ENCODE measurements at regions not wholly inside any gene's neighbourhood (a gene's known extent, or its start where the extent isn't known, plus 50 kb on each side); places are given as distances from the start of the nearest gene placed in this dataset.

GRCh38 chrX:6748595-6748994, 213.7 kb upstream of the VCX3A start:
- no peaks in the 10 kb centered on the region for H3K4me1 Mint-ChIP-seq
- ChIA-PET CTCF (no interaction called here), POLR2A (no interaction called here)
- H3K27me3 Mint-ChIP-seq = no peaks in the 10 kb centered on the region
- H3K9me3 Mint-ChIP-seq = no peaks in the 10 kb centered on the region
- no peak overlapping the region for H3K27ac Mint-ChIP-seq
- no peak for DNase-seq
- H3K4me3 Mint-ChIP-seq = no peak overlapping the region
- H3K36me3 Mint-ChIP-seq (ENCODE audit: low read depth) = no peaks in the 10 kb centered on the region

- H3K4me1 Mint-ChIP-seq = peaks cover 9% of the 10 kb centered on the region
- no peak for DNase-seq
- POLR2A ChIA-PET = no interaction called here
- CTCF ChIA-PET = no interaction called here
- no peak overlapping the region for H3K4me3 Mint-ChIP-seq
- H3K27me3 Mint-ChIP-seq = no peaks in the 10 kb centered on the region
- H3K9me3 Mint-ChIP-seq = peaks cover 6% of the 10 kb centered on the region
- no peak overlapping the region for H3K27ac Mint-ChIP-seq
- H3K36me3 Mint-ChIP-seq (ENCODE audit: low read depth) = no peaks in the 10 kb centered on the region
These were observed 203.9 kb upstream of the VCX3A start for GRCh38 chrX:6738518-6739470.

GRCh38 chrX:6734844-6735634, 200.1 kb upstream of the VCX3A start:
- Mint-ChIP-seq H3K27ac (no peak overlapping the region), H3K4me1 (peaks cover 11% of the 10 kb centered on the region), H3K4me3 (no peak overlapping the region), H3K36me3 (ENCODE audit: low read depth) (no peaks in the 10 kb centered on the region), H3K9me3 (peaks cover 6% of the 10 kb centered on the region), H3K27me3 (no peaks in the 10 kb centered on the region)
- ChIA-PET POLR2A (no interaction called here), CTCF (no interaction called here)
- DNase-seq = no peak

- ChIA-PET POLR2A (no interaction called here), CTCF (no interaction called here)
- Mint-ChIP-seq H3K36me3 (ENCODE audit: low read depth) (no peaks in the 10 kb centered on the region), H3K27me3 (no peaks in the 10 kb centered on the region), H3K4me3 (no peak overlapping the region), H3K27ac (no peak overlapping the region), H3K9me3 (peaks cover 3% of the 10 kb centered on the region), H3K4me1 (peaks cover 2% of the 10 kb centered on the region)
- DNase-seq = no peak
These were observed 197.2 kb upstream of the VCX3A start for GRCh38 chrX:6732101-6732500.

GRCh38 chrX:6729626-6730025, 194.7 kb upstream of the VCX3A start:
- no peaks in the 10 kb centered on the region for H3K27me3 Mint-ChIP-seq
- DNase-seq = no peak
- ChIA-PET CTCF (no interaction called here), POLR2A (no interaction called here)
- H3K4me3 Mint-ChIP-seq = no peak overlapping the region
- no peak overlapping the region for H3K27ac Mint-ChIP-seq
- peaks cover 2% of the 10 kb centered on the region for H3K4me1 Mint-ChIP-seq
- no peaks in the 10 kb centered on the region for H3K36me3 Mint-ChIP-seq (ENCODE audit: low read depth)
- no peaks in the 10 kb centered on the region for H3K9me3 Mint-ChIP-seq

- no peak overlapping the region for H3K4me3 Mint-ChIP-seq
- ChIA-PET POLR2A (no interaction called here), CTCF (no interaction called here)
- no peaks in the 10 kb centered on the region for H3K36me3 Mint-ChIP-seq (ENCODE audit: low read depth)
- H3K9me3 Mint-ChIP-seq = no peaks in the 10 kb centered on the region
- no peaks in the 10 kb centered on the region for H3K4me1 Mint-ChIP-seq
- H3K27ac Mint-ChIP-seq = no peak overlapping the region
- no peak for DNase-seq
- H3K27me3 Mint-ChIP-seq = no peaks in the 10 kb centered on the region
These were observed 183.8 kb upstream of the VCX3A start for GRCh38 chrX:6718766-6719165.

GRCh38 chrX:6708676-6709380, 173.9 kb upstream of the VCX3A start:
- no peak overlapping the region for H3K4me3 Mint-ChIP-seq
- no peaks in the 10 kb centered on the region for H3K9me3 Mint-ChIP-seq
- H3K27ac Mint-ChIP-seq = no peak overlapping the region
- CTCF ChIA-PET = interaction anchor here (0.5 kb wide), 1 partner anchor 16 kb away, joined by 4 read pairs; no protein-coding TSS in a partner anchor
- POLR2A ChIA-PET = no interaction called here
- H3K36me3 Mint-ChIP-seq (ENCODE audit: low read depth) = no peaks in the 10 kb centered on the region
- H3K27me3 Mint-ChIP-seq = no peaks in the 10 kb centered on the region
- DNase-seq = no peak
- H3K4me1 Mint-ChIP-seq = no peaks in the 10 kb centered on the region

- ChIA-PET CTCF (interaction anchor here (0.5 kb wide), 1 partner anchor 16 kb away, joined by 4 read pairs; no protein-coding TSS in a partner anchor), POLR2A (no interaction called here)
- no peaks in the 10 kb centered on the region for H3K9me3 Mint-ChIP-seq
- no peaks in the 10 kb centered on the region for H3K27me3 Mint-ChIP-seq
- H3K36me3 Mint-ChIP-seq (ENCODE audit: low read depth) = no peaks in the 10 kb centered on the region
- no peak overlapping the region for H3K4me3 Mint-ChIP-seq
- H3K4me1 Mint-ChIP-seq = no peaks in the 10 kb centered on the region
- DNase-seq = no peak
- H3K27ac Mint-ChIP-seq = no peak overlapping the region
These were observed 173.1 kb upstream of the VCX3A start for GRCh38 chrX:6708041-6708440.

GRCh38 chrX:6707497-6707896, 172.6 kb upstream of the VCX3A start:
- Mint-ChIP-seq H3K4me1 (no peaks in the 10 kb centered on the region), H3K27me3 (no peaks in the 10 kb centered on the region), H3K4me3 (no peak overlapping the region), H3K27ac (no peak overlapping the region), H3K36me3 (ENCODE audit: low read depth) (no peaks in the 10 kb centered on the region), H3K9me3 (no peaks in the 10 kb centered on the region)
- no peak for DNase-seq
- POLR2A ChIA-PET = no interaction called here
- CTCF ChIA-PET = no interaction called here

- no peak for DNase-seq
- CTCF ChIA-PET = no interaction called here
- Mint-ChIP-seq H3K27ac (no peak overlapping the region), H3K36me3 (ENCODE audit: low read depth) (no peaks in the 10 kb centered on the region), H3K4me1 (no peaks in the 10 kb centered on the region), H3K27me3 (no peaks in the 10 kb centered on the region), H3K4me3 (no peak overlapping the region), H3K9me3 (no peaks in the 10 kb centered on the region)
- POLR2A ChIA-PET = no interaction called here
These were observed 166.2 kb upstream of the VCX3A start for GRCh38 chrX:6701085-6701484.

GRCh38 chrX:6695717-6696116, 160.8 kb upstream of the VCX3A start:
- H3K27ac Mint-ChIP-seq = no peak overlapping the region
- no peak for DNase-seq
- no peak overlapping the region for H3K4me3 Mint-ChIP-seq
- no peaks in the 10 kb centered on the region for H3K36me3 Mint-ChIP-seq (ENCODE audit: low read depth)
- H3K27me3 Mint-ChIP-seq = no peaks in the 10 kb centered on the region
- H3K4me1 Mint-ChIP-seq = no peaks in the 10 kb centered on the region
- CTCF ChIA-PET = no interaction called here
- POLR2A ChIA-PET = no interaction called here
- no peaks in the 10 kb centered on the region for H3K9me3 Mint-ChIP-seq

- H3K9me3 Mint-ChIP-seq = no peaks in the 10 kb centered on the region
- CTCF ChIA-PET = no interaction called here
These were observed 160.1 kb upstream of the VCX3A start for GRCh38 chrX:6694977-6695376.

GRCh38 chrX:6694221-6694620, 159.3 kb upstream of the VCX3A start:
- Mint-ChIP-seq H3K27ac (no peak overlapping the region), H3K9me3 (no peaks in the 10 kb centered on the region), H3K36me3 (ENCODE audit: low read depth) (no peaks in the 10 kb centered on the region), H3K27me3 (no peaks in the 10 kb centered on the region), H3K4me3 (no peak overlapping the region), H3K4me1 (no peaks in the 10 kb centered on the region)
- ChIA-PET POLR2A (no interaction called here), CTCF (no interaction called here)
- DNase-seq = no peak

More at GRCh38 chrX:6694977-6695376, 160.1 kb upstream of the VCX3A start:
- Mint-ChIP-seq H3K27me3 (no peaks in the 10 kb centered on the region), H3K4me1 (no peaks in the 10 kb centered on the region), H3K4me3 (no peak overlapping the region), H3K27ac (no peak overlapping the region), H3K36me3 (ENCODE audit: low read depth) (no peaks in the 10 kb centered on the region)
- DNase-seq = no peak
- POLR2A ChIA-PET = no interaction called here

All from activated CD4-positive, alpha-beta T cell treated with anti-CD3 and anti-CD28 coated beads, Interleukin-2, amount 10 ng/mL, durations not matched to agents 7 days and 5 days (primary cell).